ENCODE measurements at regions not wholly inside any gene's neighbourhood (a gene's known extent, or its start where the extent isn't known, plus 50 kb on each side); places are given as distances from the start of the nearest gene placed in this dataset.

DNA sequence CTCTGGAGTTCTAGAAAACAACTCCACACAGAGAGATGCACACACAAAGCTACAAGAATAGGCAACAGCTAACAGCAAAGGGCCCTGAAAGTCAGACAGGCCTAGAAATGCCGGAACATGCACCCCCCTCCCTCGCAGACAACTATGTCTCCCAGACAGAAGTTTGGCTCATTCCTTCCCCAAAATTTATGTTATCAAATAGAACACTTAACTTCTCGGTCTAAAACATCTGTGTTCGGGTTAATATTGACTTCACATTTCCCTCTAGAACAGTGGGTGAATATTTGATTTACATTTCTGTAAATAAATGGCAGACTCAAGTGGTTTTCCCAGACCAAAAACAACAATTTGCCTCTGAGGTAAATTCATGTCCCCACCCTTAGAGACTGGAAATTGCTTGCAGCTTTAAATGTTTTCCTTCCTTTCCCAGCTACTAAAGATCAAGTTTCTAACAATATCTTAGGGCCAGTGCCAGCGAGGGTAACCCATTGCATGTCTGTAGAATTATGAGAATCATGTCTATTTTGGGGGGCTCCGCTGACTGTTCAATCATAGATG, 92.5 kb upstream of the INHBA start:
- DNase-seq (ENCODE audit: low read depth, low spot score) = no peak

DNA sequence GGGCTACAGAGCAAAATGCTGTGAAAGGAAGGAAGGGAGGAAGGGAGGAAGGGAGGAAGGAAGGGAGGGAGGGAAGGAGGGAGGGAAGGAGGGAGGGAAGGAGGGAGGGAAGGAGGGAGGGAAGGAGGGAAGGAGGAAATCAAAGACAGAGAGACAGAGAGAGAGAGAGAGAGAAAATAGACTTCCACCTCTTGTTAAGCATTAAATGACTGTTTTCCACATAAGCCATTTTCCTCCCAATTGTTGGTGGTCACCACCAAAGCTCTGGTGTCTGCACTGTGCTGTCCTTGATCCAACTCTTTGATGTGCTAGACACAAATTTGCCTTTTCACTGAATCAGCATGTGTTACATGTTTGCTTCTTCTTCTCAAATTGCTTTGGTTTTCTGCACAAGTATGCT, 90.7 kb upstream of the INHBA start:
- DNase-seq (ENCODE audit: low read depth, low spot score) = no peak

DNA sequence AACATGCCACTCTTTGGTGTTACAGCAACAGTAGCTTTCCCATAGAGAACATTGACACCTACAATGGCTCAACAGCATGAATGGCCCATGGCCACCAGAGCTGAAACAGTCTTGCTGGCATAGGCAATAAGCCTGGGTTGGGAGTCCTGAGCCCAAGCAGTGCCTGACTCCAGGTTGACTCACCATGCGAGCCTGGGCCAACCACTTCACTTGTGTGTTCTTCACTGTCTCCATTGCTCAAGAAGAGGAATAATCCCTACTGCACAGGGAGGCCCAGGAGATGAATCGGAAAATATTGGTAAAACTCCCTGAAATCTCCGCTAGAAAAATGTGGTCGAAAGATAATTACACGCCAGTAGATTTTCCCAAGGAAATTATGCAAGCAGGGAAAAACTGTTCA, 89.2 kb upstream of the INHBA start:
- no peak for DNase-seq (ENCODE audit: low read depth, low spot score)

DNA sequence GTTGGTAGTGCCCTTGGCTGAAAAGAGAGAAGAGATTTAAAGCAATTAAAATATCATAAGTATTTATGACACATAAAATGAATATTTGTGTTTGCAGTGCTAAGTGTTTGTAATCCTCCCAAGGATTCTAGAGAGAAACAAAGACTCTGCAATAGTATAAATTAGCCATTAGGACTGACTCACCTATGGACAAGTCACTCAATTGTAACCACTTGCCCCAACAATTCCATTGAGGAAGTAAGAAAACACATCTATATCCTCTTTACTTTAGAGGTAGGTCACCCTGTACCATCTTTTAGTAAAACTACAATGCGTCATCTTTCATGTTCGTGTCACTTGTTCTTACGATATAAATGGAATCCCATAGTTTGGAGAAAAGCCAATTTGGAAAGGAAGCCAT, 85.7 kb upstream of the INHBA start:
- DNase-seq (ENCODE audit: low read depth, low spot score) = no peak

DNA sequence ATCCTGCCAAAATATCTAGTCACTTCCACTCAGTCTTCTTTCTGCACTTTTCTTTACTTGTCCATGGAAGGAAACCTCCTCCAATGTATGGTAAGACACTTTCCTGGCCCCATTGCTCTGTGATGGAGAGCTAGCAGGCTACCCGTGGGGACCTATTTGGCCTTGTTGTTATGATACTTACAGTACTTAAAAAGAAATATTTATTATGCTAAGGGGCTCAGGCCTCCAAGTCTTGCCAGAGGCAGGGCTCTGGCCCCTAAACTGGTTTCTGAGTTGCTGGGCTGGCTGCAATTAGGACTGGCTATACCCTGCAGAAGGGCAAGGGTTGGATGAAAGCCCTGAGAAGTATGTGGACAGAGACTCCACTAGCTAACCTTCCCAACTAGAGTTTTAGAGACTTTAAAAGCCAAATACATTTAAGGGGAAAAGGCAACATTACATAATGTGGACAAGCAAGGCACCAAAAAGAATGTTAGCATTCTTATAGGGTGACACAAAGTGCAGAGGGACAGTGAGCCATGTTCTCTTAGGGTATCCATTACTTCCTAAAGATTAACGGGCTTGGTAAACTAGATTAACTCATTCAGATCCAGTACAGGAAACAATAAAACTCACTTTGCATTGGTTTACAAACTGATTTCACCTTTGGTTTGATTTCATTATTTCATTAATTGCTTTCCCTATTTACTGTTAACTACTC, 84.9 kb upstream of the INHBA start:
- no peak for DNase-seq (ENCODE audit: low read depth, low spot score)

DNA sequence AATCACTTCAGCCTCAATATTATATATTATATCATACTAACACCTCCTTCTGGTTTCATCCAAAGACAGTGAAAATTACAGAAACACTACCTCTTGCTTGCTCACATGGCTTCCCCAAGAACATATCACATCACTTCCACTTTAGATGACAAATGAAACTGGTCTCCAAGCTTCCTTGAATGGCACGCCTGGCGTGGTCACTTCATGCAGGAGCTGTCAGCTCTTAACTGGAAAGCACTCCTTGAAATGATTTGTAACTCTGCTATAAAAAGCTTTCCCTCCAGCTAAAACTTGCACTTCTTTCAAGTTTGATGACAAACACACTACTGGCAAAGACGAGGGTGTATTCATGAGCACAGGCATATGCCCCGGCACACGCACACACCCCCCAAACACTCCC, 84.1 kb upstream of the INHBA start:
- no peak for DNase-seq (ENCODE audit: low read depth, low spot score)

DNA sequence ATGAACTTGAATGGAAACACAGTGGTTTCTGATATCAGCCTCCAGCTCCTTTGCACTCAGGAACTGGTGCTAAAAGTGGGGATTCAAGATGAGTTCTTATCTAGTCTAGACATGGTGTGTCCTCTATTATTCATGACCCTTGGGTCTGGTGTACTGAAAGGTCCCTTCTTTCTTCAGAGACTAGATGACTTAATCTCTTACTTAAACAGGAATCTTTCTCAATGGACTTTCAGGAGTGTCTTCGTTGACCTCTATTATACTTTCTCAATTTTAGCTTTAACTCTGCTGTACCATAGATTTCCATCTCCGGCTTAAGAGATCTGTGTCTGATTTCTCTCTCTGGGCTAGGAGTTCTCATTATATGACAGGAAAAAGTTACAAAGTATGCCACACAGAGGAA, 83.5 kb upstream of the INHBA start:
- DNase-seq (ENCODE audit: low read depth, low spot score) = no peak

DNA sequence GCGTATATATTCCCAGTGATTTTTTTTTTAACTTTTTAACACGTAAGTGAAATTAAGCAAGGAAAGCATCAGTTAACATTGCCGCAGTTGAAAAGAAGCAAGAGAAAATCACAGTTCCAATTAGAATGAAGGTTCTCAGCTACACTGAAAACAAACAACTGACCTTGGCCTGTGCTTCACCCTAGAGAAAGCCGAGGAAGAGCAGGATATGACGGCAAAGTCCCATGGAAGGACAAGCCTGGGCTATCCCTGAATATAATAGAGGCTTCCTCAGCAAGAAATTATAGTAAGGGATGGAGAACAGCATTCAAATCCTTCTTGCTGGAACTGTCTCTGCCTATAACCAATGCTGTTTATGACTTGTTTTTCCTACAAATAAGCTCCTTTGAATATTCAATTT, 83.0 kb upstream of the INHBA start:
- no peak for DNase-seq (ENCODE audit: low read depth, low spot score)

DNA sequence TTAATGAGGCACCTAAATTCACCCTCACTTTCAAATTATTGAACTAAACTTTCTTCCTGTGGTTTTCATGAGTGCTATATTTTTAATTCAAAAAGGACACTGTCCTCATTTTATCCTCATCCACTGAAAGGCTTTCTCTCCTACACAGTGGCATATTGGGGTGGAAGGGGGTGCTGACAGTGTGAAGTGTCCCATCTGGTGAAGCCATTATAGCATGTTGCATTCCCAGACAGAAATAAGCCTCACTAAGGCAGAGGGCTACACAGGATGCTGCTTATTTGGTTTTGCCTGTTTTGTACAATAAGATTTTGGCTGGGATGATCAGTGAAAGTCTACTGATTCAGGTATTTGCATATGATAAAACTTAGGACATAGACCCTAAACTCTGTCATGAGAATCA, 82.4 kb upstream of the INHBA start:
- no peak for DNase-seq (ENCODE audit: low read depth, low spot score)

DNA sequence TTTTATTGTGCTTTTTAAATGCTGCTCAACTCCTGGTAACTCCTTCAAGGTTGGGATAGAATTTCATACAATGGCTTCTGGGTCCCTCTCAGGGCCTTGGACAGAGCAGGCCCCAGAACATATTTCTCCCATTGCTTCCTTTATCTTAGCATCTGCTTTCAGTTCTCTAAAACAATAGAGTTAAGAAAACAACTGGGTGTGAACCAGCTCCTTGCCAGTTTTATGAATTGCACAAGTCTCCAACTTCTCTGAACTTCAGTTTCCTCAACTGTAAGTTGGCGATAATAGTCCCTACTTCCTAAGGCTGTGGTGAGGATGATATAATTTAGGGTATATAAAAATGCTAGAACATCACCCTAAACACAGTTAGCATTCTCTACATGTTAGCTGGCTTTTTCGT, 77.0 kb upstream of the INHBA start:
- DNase-seq (ENCODE audit: low read depth, low spot score) = no peak

DNA sequence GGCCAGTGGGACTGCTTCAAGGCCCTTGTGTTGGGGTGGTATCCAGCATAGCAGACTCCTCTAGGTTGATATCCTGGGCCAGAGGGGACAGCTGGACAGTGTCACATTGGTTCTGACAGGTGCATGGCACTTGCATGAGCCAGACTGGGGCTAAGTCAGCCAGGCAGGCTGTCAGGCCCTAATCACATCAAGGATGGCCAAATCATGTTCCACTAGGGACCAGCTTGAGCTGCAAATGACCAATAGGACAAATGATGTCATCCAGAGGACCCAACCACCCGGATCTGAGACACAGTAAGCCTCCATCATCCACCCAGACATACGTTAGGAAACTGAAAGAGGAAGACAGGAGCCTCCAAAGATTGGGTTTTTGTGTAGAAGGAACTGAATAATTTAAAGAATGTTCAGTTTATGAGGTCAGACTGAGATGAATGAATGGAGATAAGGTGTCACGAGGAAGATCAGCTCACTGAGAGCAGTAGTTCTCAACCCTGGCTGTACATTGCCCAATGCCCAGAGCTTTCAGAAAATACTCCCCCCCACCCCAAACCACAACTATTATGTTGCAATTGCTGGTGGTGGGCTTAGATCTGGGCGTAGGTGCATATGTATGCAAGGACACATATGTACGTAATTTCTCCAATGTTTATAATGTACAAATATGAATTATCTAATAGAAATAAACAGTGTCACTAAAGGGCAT, 75.2 kb upstream of the INHBA start:
- DNase-seq (ENCODE audit: low read depth, low spot score) = no peak

DNA sequence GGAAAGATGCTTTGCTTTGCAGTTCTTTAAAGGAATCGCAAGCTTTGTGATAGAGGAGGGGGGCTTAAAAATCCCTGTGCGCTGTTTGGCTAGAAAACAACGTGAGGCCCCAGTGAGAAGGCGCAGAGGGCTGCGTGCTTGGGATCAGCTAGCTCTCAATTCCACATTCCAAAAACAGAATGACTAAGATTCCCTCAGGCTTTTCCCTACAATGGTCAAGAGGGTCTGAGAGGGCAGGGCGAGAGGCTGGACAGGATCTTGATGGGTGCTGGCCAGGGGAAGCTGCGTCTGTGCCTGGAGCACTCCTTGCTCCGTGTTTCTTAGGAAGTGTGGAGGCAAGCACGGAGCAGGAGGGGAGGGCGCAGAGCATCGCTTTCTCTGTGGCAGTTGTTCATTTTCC, 72.1 kb upstream of the INHBA start:
- DNase-seq (ENCODE audit: low read depth, low spot score) = no peak

DNA sequence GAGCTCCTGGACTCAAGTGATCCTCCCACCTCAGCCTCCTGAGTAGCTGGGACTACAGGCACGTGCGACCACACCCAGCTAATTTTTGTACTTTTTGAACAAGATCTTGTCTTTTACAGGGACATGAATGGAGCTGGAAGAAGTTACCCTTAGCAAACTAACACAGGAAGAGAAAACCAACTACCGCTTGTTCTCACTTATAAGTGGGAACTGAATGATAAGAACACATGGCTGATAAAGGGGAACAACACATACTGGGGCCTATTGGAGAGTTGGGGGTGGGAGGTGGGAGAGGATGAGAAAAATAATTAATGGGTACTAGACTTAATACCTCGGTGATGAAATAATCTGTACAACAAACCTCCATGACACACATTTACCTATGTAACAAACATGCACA, 70.9 kb upstream of the INHBA start:
- DNase-seq (ENCODE audit: low read depth, low spot score) = no peak

DNA sequence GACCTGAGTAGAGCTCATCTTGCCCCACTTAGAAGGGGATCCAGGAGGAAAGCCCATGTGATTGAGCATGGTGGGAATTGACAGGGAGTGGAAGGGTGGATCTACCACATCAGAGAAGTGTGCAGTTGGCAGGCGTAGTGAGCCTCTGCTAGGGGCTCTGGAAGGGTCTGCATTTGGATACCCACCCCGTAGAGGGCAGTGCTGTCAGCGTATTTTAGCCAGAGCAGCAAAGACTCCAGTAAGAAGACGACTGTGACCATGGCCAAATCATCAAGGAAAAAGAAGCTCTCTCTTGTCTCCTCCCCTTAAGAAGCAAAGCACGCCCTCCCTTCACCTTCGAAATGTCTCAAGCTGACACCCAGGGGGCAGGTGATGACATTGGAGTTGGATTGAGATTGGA, 68.8 kb upstream of the INHBA start:
- no peak for DNase-seq (ENCODE audit: low read depth, low spot score)

DNA sequence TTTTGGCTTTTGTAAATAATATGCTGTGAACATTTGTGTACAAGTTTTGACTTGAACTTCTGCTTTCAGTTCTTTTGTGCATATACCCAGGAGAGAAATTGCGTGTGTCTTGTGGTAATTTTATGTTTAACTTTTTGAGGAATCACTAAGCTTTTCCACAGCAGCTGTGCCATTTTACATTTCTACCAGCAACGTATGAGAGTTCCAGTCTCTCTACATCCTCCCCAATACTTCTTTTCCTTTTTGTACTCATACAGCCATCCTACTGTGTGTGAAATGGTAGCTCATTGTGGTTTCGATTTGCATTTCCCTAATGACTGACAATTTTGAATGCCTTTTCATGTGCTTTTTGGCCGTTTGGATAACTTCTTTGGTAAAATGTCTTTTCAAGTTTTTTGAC, 66.3 kb upstream of the INHBA start:
- DNase-seq (ENCODE audit: low read depth, low spot score) = no peak

DNA sequence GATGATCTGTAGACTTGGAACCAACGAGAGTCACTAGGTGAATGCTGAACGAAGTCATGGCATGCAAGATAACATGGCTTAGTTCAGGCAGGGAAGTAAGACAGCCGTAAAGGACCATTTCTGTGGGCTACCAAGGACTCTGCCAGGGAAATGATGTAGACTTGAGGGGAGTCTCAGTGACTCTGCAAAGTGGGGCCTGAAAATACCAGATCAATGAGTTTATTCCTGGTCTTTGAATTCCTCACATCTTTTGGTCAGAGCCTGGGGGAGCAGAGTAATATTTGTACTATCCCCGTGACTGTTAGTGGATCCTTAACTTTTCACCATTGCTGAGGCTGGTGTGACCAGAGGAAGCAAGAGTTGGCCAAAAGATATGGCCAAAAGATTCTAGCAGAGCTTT, 60.7 kb upstream of the INHBA start:
- no peak for DNase-seq (ENCODE audit: low read depth, low spot score)

DNA sequence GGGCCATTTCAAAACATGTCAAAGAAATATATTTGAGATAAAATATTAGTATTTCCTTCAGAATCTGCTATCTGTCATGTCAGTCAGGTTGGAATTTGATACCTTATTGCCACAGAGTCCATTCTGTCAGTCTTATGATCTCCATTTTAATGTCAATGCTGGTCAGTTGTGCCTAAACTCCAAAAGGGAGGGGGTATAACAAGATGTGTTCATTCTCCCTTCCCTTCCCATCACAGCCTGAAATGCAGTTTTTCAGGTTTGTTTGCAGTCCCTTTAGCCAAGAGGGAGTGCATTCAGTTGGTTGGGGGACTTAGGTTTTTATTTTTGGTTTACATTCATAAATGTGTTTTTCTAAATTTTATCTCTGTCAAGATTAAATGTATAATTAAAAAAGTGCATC, 59.8 kb upstream of the INHBA start:
- DNase-seq (ENCODE audit: low read depth, low spot score) = no peak

DNA sequence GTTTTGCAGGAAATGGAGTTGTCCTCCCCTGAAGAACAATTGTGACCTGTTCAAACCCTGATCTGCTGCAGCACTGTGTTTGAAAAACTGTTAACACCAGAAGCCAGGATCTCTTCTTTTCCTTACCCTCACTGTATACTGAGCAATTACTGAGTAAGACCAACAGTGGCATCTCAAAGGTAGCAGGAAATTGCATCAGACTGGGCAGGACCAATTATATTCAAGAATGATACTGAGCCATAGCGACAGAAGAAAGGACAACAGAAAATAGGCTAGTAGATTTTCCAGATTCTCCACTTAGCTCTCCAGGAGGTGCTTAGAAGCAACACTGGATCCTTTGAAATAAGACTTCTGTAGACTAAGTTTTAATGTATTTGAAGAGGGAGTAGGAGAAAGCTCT, 57.4 kb upstream of the INHBA start:
- no peak for DNase-seq (ENCODE audit: low read depth, low spot score)

DNA sequence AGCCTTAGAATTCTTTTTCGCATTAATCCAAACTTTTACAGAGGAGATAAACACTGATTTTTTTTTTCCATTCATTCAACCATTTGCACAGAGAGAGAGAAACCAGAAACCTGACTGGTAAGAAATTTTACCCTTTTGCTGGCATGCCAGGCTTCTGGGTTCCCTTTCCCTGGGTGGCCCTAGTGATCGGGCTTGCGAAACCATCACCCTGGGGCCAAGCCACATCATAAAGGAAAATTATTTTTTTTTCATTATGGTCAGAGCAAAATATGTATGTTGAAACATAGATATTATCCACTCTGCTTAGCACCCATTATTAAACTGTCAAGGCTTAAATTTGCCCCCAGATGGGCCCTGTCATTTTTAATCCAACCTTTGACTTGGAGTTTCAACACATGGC, 55.4 kb upstream of the INHBA start:
- DNase-seq (ENCODE audit: low read depth, low spot score) = no peak

DNA sequence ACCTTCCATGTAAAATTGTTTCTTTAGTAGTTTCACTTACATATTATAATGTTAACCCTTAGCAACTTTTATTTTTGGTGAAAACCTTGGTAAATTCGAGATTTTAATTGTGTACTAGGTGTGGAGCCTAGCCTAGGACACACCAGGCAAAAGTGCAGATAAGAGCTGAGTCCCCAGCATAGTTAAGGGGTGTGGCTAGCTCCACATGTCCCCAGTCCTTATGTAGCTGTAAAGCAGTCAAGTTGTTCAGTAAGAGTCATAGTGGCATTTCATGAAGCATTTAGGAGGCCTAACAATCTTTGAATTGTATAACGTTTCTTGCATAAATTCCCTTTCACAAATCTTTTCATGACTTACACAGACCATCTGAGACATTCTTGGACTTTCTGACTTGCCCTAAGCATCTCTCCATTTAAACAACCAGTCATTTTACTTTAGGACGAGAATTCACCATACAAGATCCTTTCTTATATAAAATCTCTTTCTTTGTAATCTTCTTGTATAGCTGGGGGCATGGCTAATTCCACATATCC, 53.8 kb upstream of the INHBA start:
- no peak for DNase-seq (ENCODE audit: low read depth, low spot score)

DNA sequence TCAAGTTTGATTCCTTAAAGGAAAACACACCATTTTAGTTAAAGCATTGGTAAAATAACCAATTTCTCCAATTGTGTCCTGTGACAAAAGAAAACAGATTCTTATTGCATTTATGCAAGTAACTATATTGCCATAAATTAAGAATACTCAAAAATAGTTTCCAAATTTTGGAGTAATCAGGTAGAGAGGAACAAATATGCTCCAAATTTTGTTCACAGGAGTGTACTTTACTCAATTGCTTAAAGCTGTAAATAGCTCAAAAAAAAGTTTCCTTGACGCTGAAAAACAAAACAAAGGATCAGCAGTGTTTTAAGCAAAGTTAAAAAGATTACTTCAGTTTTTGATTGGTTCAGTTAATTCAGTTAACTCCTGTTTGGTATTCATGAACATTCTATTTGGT, 52.2 kb upstream of the INHBA start:
- DNase-seq (ENCODE audit: low read depth, low spot score) = no peak

DNA sequence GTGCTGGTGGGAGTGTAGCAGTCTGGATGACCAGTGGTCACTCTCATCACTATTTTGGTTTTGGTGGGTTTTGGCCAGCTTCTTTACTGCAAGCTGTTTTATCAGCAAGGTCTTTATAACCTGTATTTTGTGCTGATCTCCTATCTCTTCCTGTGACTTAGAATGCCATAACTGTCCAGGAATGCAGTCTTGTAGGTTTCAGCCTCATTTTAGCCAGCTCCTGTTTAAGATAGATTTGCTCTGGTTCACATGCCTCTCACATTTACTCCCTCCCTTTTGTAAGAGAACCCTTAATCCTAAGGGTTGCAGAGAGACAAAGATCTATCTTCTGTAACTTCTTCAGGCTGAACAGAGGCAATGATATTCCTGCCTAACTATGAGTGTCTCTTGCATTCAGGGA, 51.2 kb upstream of the INHBA start:
- DNase-seq (ENCODE audit: low read depth, low spot score) = no peak

Measured in smooth muscle cell of the brain vasculature (primary cell).